ENCODE measurements at regions not wholly inside any gene's neighbourhood (a gene's known extent, or its start where the extent isn't known, plus 50 kb on each side); places are given as distances from the start of the nearest gene placed in this dataset.

GRCh38 chr5:175253597-175253996 lies 190.4 kb downstream of the DRD1 start:
- TF ChIP-seq POLR2A (IDR thresholded peaks at IDR 0.05) (no peak), CTCF (IDR thresholded peaks at IDR 0.05) (no peak)
